HG02885 (cell line): ENCODE measurements at regions not wholly inside any gene's neighbourhood (a gene's known extent, or its start where the extent isn't known, plus 50 kb on each side); places are given as distances from the start of the nearest gene placed in this dataset.

Experiments used
- ATAC-seq: cut with Tn5 transposase; IDR thresholded peaks from one replicate; pipeline ENCODE4 v1.9.1; 2021; ENCODE audit warnings: mild to moderate bottlenecking; ENCODE audit not compliant: unreplicated experiment, poor library complexity

- no peak for ATAC-seq
These were observed 373.1 kb upstream of the USP24 start for GRCh38 chr1:55588309-55588708.

- ATAC-seq: no peak
These were observed 371.6 kb upstream of the USP24 start for GRCh38 chr1:55586771-55587170.

DNA sequence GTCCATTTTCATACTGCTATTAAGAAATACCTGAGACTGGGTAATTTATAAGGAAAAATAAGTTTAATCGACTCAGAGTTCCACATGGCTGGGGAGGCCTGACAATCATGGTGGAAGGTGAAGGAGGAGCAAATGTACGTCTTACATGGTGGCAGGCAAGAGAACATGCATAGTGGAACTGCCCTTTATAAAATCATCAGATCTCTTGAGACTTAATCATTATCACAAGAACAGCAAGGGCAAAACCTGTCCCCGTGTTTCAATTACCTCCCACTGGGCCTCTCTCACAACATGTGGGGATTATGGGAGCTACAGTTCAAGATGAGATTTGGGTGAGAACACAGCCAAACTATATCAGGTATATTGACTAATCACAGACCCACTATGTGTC, 370.2 kb upstream of the USP24 start:
- no peak for ATAC-seq

DNA sequence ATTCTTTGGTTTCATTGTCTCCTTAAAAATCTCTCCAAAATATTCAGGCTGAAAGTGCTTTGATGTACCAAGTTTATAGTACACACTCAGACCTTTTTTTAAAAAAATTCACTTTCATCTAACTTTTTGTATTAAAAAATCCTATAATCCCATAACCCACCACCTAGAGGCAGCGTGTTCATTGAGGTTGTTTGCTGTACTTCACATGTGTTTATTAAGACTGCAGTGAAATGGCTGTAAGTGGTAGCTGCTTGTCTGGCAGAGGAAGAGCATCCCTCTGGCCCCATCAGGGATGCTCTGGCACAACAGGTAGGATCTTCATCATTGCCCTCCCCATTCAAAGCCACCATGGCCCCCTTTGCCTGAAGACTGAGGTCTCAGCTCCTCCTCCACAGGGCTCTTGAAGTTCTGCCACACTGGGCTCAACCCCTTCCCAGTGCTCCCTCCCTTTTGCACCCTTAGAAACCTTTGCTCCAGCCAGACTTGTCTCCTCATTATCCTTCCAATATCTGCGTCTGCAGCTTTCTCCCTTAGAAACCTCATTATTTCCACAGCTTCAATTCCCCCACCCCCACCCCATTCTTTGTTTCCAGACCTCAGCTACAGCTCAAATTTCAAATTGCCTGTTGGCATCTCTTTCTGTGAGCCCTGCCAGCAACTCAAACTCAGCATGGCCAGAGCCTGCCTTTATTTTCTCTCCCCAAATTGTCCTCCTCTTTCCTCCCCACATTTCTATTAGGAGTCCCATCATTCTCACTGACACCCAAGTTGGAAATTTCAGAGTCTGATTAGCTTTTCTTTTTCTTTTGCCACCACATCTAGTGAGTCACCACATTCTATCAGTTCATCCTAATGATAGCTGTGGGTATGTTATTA, 369.6 kb upstream of the USP24 start:
- no peak for ATAC-seq

- ATAC-seq: no peak
These were observed 366.9 kb upstream of the USP24 start for GRCh38 chr1:55582084-55582483.

- ATAC-seq: no peak
These were observed 365.7 kb upstream of the USP24 start for GRCh38 chr1:55580845-55581332.

DNA sequence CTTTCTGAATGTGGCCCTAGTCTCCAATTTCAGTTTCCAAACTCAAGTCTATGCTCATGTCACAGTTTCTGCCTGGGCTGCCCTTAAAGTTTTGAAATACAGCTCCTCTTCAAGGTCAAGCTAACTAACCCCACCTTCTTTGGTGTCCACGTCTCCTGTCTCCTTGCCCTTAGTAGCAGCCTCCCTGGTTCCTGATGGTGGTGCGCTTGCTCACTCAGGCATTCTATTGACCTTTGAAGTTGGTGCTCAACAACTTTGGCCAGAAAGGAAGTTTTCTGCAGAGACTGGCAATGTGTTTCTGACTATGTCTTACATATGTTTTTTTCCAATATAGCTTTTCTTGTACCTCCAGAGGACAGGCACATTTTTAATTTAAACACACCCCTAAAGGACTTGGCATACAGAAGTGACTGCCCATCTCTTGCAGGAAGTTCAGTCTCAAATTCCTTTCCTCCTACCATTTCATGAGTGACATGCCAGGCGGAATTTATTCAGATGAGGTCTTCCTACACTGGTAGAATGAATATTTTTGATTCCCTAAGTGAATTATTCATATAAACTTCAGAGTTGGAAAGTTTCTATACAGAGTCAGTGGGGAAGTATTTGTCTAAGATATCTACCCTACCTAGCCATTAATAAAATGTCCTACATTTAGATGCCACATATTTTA, 364.3 kb upstream of the USP24 start:
- no peak for ATAC-seq

DNA sequence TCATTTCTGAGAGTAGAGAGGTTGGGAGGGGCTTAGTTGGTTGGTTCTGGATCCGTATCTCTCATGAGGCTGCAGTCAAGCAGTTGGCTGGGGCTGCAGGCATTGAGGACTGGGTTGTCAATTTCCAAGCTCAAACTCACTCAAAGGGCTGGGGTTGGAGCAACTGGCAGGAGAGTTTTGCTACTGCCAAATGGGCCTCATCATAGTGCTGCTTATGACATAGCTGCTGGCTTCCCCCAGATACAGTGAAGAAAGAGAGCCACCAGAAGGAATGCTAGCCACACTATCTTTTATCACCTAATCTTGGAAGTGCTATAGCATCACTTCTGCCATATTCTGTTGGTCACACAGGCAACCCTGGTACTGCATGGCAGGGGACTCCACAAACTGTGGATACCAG, 363.5 kb upstream of the USP24 start:
- ATAC-seq: no peak

DNA sequence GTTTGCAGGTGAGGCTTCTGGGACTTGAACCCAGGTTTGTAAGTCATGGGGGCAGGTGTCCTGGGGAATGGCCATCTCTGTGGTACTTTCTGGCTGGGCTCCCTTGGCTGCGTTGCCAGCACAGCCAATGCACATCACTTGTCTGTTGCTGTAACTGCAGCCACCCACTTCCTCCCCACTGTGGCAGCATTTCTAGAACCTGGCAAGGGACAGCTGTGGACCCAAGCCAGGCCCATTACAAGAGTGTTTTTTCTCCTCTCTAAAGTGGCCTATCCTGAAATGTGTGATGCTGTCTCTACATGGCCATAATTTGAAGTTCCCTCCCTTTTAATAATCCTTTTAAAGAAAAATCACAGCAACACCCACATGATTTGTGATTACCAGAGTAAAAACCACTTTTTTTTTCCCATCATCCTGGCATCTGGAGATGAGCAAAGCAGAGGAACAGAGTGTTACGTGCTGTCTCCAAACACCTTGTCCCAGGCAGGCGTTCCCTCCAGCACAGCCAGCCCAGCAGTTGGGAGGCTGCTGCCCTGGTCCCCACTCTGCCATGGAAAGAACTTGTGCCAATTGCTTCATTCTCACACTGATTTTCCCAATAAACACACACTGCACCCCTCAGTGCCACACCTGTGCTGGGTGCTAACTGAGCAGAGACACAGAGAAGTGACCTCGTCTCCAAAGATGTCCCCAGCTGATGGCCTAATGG, 360.6 kb upstream of the USP24 start:
- ATAC-seq: no peak

DNA sequence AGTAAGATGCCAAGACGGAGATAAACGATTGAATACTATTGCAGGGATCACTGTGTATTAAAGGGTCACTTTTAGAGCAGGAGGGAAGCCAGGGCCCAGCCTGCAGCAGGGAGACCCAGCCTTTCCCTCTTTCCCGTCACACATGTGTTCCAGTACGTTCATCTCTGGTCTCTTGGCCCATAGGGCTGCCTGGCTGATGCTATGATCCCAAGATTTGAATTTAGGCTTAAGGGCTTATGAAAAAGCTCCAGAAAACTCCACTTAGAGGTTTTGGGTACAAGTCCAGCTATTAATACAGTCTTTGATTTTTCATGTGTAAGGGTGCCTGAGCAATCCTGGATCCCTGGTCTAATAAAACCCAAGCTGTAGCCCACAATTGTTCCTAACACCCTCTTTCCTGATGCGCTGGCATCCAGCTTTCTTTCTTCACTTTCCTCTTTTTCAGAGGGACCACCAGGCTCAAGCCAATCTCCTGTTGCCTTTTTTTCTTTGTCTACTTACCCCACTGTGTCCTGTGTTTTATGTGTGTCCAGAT, 359.6 kb upstream of the USP24 start:
- ATAC-seq: no peak

DNA sequence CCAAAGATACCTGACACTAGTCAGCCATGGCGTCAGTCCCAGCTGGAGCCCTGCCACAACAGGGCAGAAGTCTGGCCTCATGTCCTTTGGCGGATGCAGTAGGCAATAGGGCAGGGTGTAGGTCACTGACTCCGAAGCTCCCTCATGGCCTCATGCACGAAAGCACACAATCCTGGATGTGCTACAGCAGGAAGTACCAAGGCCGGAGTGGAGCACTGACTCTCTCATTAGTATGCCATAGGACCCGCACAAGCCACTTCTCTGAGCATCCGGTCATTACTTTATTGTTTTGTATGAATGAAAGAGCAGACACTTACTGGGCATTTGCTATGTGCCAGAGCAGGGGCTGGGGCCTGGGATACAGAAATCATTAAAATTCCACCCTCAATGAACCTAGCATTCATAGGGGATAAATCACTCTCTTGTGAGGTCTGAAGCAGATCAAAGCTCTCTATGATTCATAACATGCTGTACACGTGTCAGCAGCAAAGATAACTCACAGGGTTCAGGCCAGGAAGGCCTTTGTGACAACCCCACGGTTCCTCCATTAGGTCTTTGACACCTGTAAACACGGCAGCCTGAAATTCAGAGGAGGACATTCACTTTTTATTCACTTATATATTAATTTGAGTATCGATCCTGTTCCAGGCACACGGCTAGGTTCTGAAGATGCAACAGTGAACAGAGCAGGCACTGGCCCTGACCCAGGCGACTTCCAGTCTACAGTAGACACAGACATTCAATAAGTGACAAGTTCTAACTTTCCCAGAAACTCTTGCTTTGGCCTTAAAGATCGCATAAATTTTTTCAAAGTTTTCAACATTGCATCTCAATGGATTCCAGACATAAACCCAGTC, 357.9 kb upstream of the USP24 start:
- no peak for ATAC-seq

GRCh38 chr1:55571767-55572166, 356.6 kb upstream of the USP24 start:
- no peak for ATAC-seq

DNA sequence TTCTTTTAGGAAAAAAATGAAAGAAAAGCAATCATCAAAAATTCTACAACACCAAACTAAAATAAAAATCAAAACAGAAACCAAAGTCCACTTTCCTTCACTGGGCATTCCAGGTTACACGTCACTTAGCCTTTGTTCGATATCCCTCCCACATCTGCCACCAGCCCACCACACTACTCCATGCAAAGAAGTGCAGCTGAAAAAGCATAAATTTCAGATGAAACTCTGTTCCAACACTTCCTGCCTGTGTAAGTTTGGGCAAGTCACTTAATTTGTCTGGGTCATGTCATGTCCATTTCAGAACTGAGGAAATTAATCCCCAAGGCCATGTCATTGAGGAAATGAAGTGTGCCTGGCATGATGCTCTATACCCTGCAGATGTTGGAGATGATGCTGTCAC, 354.3 kb upstream of the USP24 start:
- ATAC-seq: no peak

GRCh38 chr1:55568732-55569131, 353.6 kb upstream of the USP24 start:
- no peak for ATAC-seq

GRCh38 chr1:55560266-55560665, 345.1 kb upstream of the USP24 start:
- ATAC-seq: no peak

GRCh38 chr1:55559842-55560241, 344.7 kb upstream of the USP24 start:
- no peak for ATAC-seq

- ATAC-seq: no peak
These were observed 344.0 kb upstream of the USP24 start for GRCh38 chr1:55559161-55559611.

GRCh38 chr1:55558515-55558914, 343.4 kb upstream of the USP24 start:
- no peak for ATAC-seq

DNA sequence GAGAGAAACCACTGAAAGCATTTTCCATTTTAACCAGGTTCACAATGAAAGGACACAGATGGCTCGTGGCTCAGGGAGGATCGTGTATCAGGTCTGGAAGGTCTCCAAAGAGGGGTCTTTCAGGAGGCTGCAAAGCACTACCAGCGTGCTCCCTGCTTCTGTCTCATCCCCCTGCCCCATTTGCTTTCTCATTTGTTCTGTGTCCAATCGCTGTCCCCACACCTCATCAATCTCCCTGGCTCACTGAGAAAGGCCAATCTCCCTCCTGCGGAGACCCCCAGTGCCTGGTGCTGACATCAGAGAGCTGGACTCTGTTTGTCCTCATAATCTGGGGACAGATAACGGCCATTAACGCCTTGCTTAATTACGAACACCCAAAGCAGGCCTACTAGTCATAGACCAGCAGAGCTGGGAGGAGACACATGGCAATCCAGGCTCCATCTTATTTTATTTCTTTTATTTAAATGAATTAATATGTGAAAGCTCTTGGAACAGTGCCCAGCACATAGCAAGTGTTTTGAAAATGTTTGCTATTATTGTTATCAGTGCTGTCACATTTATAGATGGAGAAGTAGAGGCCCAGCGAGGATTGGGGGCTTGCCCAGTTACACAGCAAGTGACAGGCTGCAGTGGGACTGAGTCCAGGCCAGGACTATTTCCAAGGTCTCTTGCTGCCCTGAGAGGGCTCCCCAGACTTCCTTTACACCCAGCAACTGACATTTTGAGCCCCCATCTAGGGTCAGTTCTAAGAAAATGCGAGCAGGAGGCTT, 341.0 kb upstream of the USP24 start:
- no peak for ATAC-seq
